ENCODE measurements at regions not wholly inside any gene's neighbourhood (a gene's known extent, or its start where the extent isn't known, plus 50 kb on each side); places are given as distances from the start of the nearest gene placed in this dataset.

DNA sequence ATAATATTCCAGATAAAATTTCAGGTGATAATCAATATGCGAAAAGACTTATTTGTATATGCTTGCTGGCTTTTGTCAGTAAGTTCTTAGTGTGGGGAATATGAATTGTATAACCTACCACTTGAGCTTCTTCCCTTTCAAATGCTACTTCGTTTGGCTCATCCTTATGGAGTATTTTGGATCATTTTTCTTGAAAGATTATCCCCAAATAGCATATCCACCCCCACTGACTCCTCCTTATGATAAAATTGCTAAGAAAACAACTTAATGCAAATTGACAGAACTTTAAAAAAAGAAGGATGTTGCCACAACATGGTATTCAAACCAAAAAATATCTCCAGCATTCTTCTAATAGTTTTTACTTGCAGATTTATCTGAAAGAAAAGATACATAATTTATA is 393.3 kb downstream of the PPP3CA start:
- intact Hi-C loops (cut with DNase I) = no loop called here
- no peaks in the 10 kb centered on the region for H3K9me3 ChIP-seq
- no peaks in the 10 kb centered on the region for H3K27me3 ChIP-seq
- TF ChIP-seq, protein P1, sequence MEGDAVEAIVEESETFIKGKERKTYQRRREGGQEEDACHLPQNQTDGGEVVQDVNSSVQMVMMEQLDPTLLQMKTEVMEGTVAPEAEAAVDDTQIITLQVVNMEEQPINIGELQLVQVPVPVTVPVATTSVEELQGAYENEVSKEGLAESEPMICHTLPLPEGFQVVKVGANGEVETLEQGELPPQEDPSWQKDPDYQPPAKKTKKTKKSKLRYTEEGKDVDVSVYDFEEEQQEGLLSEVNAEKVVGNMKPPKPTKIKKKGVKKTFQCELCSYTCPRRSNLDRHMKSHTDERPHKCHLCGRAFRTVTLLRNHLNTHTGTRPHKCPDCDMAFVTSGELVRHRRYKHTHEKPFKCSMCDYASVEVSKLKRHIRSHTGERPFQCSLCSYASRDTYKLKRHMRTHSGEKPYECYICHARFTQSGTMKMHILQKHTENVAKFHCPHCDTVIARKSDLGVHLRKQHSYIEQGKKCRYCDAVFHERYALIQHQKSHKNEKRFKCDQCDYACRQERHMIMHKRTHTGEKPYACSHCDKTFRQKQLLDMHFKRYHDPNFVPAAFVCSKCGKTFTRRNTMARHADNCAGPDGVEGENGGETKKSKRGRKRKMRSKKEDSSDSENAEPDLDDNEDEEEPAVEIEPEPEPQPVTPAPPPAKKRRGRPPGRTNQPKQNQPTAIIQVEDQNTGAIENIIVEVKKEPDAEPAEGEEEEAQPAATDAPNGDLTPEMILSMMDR (IDR thresholded peaks at IDR 0.05) = no peak
- H3K36me3 ChIP-seq = no peaks in the 10 kb centered on the region
- ATAC-seq = no peak
- no peak overlapping the region for H3K27ac ChIP-seq
- no peak overlapping the region for H3K4me3 ChIP-seq
- H3K4me1 ChIP-seq = no peaks in the 10 kb centered on the region
- DNase-seq = no peak

DNA sequence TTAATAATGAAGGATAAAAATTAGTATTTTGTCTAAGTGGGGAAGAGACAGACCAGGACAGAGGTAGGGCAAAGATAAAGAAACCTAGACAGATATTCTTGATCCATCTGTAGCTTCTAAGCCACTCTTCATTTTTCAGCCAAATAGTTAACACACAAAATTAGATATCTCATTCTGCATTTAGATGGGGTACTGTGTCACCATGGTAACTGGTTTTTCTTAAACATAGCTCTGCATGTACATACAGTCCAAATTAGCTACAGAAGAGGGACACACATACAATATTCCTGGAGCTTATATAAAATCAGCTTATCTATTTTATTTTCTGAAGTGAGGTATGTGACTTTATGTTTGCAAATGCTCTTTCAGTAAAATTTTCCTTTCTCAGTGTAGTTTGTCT is 393.7 kb downstream of the PPP3CA start:
- H3K9me3 ChIP-seq = no peaks in the 10 kb centered on the region
- TF ChIP-seq, protein P1 (IDR thresholded peaks at IDR 0.05) = no peak
- no peak overlapping the region for H3K4me3 ChIP-seq
- intact Hi-C loops (cut with DNase I) = no loop called here
- no peak overlapping the region for H3K27ac ChIP-seq
- H3K4me1 ChIP-seq = no peaks in the 10 kb centered on the region
- ATAC-seq (no peak), DNase-seq (no peak)
- H3K36me3 ChIP-seq = no peaks in the 10 kb centered on the region
- no peaks in the 10 kb centered on the region for H3K27me3 ChIP-seq

DNA sequence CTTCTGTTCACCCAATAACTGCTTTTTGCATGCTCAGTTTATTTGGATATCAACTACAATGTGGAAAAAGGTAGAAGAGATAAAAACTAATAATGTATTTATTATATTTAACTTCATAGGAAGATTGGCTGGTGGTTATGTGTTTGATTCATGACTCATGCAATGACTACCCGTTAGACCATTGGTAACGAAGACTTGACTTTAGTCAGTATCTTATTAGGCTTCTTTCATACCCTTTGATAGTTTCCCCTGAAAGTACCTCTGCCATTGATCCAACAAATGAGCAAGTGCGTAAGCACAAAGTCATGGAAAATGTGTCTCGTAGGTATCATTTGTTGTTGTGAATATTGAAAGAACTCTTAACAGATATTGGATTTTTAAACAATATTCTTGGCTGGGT is 394.7 kb downstream of the PPP3CA start:
- no peak for DNase-seq
- H3K4me1 ChIP-seq = no peaks in the 10 kb centered on the region

DNA sequence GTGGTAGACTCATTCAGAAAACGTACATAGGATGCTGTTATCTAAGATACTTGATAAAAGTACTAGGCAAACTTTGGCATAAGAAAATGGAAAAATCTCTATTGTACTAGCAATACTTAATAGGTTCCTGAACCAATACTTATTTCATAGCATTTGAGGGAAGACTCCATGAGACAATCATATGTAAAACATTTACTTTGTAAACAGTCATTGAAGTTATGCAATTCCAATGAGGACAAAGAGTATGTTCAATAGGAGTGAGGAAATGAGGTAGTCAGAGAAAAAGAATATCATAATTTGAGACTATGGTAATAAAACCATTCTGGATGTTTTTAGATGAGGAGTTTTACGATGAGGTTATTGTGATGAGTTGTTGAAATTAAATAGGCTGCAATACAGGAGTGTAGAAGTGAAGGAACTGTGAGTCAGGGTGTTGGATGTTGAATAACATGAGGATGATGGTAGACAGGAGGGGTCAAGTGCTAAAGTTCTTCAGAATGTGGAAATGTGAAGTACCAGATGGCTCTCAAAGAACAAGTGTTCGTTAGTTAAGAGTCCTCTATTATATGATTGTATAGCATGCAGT is 397.9 kb downstream of the PPP3CA start:
- ATAC-seq = no peak
- TF ChIP-seq, protein P1 (IDR thresholded peaks at IDR 0.05) = no peak
- Histone ChIP-seq H3K9me3 (no peaks in the 10 kb centered on the region), H3K4me3 (no peak overlapping the region), H3K36me3 (no peaks in the 10 kb centered on the region), H3K4me1 (no peaks in the 10 kb centered on the region), H3K27me3 (no peaks in the 10 kb centered on the region), H3K27ac (no peak overlapping the region)
- intact Hi-C loops (cut with DNase I) = no loop called here
- no peak for DNase-seq

More for the DNA sequence above, 394.7 kb downstream of the PPP3CA start:
- TF ChIP-seq, protein P1 (IDR thresholded peaks at IDR 0.05) = no peak
- intact Hi-C loops (cut with DNase I) = no loop called here
- no peaks in the 10 kb centered on the region for H3K36me3 ChIP-seq
- no peaks in the 10 kb centered on the region for H3K9me3 ChIP-seq
- no peaks in the 10 kb centered on the region for H3K27me3 ChIP-seq
- no peak for ATAC-seq
- H3K27ac ChIP-seq = no peak overlapping the region
- no peak overlapping the region for H3K4me3 ChIP-seq

DNA sequence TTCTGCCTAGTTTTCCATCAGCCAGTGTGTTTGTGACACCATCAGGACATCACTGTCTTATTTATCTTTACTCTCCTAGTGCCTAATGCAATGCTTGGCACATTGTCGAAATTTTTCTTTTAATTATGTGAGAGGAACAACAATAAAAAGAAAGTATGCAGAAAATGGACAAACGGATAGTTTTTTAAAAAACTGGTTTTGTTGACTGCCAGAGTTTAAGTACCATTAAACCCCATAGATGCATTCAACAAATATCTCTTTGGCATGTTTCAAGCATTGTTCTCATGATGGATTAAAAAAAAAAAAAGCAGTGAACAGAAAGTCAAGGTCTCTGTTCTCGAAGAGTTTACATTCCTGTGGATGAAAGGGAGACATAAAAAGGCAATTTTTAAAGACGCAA is 398.4 kb downstream of the PPP3CA start:
- Histone ChIP-seq H3K9me3 (no peaks in the 10 kb centered on the region), H3K27ac (no peak overlapping the region), H3K4me1 (no peaks in the 10 kb centered on the region), H3K36me3 (no peaks in the 10 kb centered on the region), H3K4me3 (no peak overlapping the region), H3K27me3 (no peaks in the 10 kb centered on the region)
- intact Hi-C loops (cut with DNase I) = no loop called here
- ATAC-seq = no peak
- DNase-seq = no peak
- TF ChIP-seq, protein P1 (IDR thresholded peaks at IDR 0.05) = no peak

DNA sequence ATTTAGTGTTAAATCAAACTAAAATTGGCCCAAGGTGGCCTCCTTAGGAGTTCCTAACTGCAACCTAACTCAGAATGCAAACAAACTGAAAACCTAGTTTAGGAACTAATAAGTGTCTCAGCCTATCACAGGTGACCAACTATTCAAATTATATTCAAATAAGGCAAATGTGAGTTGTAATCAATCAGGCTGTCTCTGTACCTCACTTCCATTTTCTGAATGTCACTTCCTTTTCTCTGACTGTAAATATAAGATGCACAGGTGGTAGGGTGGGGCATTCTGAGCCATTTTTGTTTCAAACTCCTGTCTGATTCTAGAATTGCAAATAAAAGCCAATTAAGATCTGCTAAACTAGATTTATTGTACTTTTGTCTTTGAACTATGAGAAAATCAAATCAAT is 401.5 kb downstream of the PPP3CA start:
- no peak overlapping the region for H3K4me3 ChIP-seq
- no peak overlapping the region for H3K27ac ChIP-seq
- intact Hi-C loops (cut with DNase I) = no loop called here
- no peaks in the 10 kb centered on the region for H3K4me1 ChIP-seq
- no peaks in the 10 kb centered on the region for H3K27me3 ChIP-seq
- H3K9me3 ChIP-seq = no peaks in the 10 kb centered on the region
- ATAC-seq (no peak), DNase-seq (no peak)
- TF ChIP-seq, protein P1 (IDR thresholded peaks at IDR 0.05) = no peak
- H3K36me3 ChIP-seq = no peaks in the 10 kb centered on the region
